Nephron progenitor cell (in vitro differentiated cells): ENCODE measurements at regions not wholly inside any gene's neighbourhood (a gene's known extent, or its start where the extent isn't known, plus 50 kb on each side); places are given as distances from the start of the nearest gene placed in this dataset.

ENCODE experiments used
- DNase-seq: peaks from one replicate; pipeline ENCODE4 v3.0.0; 2021
- H3K27ac Mint-ChIP-seq: 2 replicates; pipeline ENCODE4 v1.8.0; 2021; ENCODE audit warnings: mild to moderate bottlenecking, moderate library complexity, mixed read lengths
- H3K27me3 Mint-ChIP-seq: 2 replicates; pipeline ENCODE4 v1.8.0; 2021; ENCODE audit warnings: mild to moderate bottlenecking, low read depth, mixed read lengths; ENCODE audit not compliant: poor library complexity
- H3K36me3 Mint-ChIP-seq: 2 replicates; pipeline ENCODE4 v1.8.0; 2021; ENCODE audit warnings: low read depth, mixed read lengths
- H3K4me1 Mint-ChIP-seq: 2 replicates; pipeline ENCODE4 v1.8.0; 2021; ENCODE audit warnings: mixed read lengths
- H3K4me3 Mint-ChIP-seq: 2 replicates; pipeline ENCODE4 v1.8.0; 2021; ENCODE audit warnings: mild to moderate bottlenecking, moderate library complexity, mixed read lengths
- H3K9me3 Mint-ChIP-seq: 2 replicates; pipeline ENCODE4 v1.8.0; 2021; ENCODE audit warnings: mild to moderate bottlenecking, moderate library complexity, mixed read lengths
- TF ChIP-seq, protein P1 (sequence below): fragments of 200-600 bp; sonication (generic); IDR thresholded peaks from 2 replicates; pipeline ENCODE4 v1.5.0; 2021; ENCODE audit warnings: antibody characterized with exemption

- Mint-ChIP-seq H3K27me3 (peaks cover 5% of the 10 kb centered on the region), H3K4me3 (peak overlapping the region; percentile 92), H3K36me3 (no peaks in the 10 kb centered on the region), H3K27ac (peak overlapping the region; percentile 92), H3K9me3 (no peaks in the 10 kb centered on the region), H3K4me1 (peaks cover 11% of the 10 kb centered on the region)
- TF ChIP-seq, protein P1, sequence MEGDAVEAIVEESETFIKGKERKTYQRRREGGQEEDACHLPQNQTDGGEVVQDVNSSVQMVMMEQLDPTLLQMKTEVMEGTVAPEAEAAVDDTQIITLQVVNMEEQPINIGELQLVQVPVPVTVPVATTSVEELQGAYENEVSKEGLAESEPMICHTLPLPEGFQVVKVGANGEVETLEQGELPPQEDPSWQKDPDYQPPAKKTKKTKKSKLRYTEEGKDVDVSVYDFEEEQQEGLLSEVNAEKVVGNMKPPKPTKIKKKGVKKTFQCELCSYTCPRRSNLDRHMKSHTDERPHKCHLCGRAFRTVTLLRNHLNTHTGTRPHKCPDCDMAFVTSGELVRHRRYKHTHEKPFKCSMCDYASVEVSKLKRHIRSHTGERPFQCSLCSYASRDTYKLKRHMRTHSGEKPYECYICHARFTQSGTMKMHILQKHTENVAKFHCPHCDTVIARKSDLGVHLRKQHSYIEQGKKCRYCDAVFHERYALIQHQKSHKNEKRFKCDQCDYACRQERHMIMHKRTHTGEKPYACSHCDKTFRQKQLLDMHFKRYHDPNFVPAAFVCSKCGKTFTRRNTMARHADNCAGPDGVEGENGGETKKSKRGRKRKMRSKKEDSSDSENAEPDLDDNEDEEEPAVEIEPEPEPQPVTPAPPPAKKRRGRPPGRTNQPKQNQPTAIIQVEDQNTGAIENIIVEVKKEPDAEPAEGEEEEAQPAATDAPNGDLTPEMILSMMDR, result no peak
- peak; percentile 73 for DNase-seq
These were observed 60.0 kb upstream of the BTN3A2 start for GRCh38 chr6:26304797-26305640.

DNA sequence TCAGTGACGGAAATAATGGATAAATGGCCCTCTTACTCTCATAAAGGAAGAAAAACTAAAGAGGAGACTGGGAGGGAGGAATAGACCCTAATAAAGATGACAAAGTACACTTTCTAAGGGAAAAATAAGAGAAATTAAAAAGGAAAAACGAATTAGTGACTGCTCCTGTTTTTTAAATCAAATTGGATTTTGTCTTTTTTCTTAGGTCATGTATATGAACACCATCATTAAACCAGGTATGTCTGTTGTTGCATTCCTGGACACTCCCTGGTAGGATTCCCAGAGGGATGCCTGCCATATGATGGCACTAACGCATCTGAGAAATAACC is 59.4 kb upstream of the BTN3A2 start:
- H3K9me3 Mint-ChIP-seq, result no peaks in the 10 kb centered on the region
- H3K4me3 Mint-ChIP-seq, result peak overlapping the region; percentile 92
- DNase-seq, result no peak
- peaks cover 17% of the 10 kb centered on the region for H3K4me1 Mint-ChIP-seq
- peaks cover 5% of the 10 kb centered on the region for H3K27me3 Mint-ChIP-seq
- peak overlapping the region; percentile 92 for H3K27ac Mint-ChIP-seq
- TF ChIP-seq, protein P1, result no peak
- H3K36me3 Mint-ChIP-seq, result no peaks in the 10 kb centered on the region

- Mint-ChIP-seq H3K36me3 (no peaks in the 10 kb centered on the region), H3K9me3 (no peaks in the 10 kb centered on the region), H3K27me3 (peaks cover 5% of the 10 kb centered on the region), H3K4me1 (peaks cover 20% of the 10 kb centered on the region), H3K27ac (no peak overlapping the region), H3K4me3 (no peak overlapping the region)
- DNase-seq, result no peak
- TF ChIP-seq, protein P1, result no peak
These were observed 58.8 kb upstream of the BTN3A2 start for GRCh38 chr6:26306232-26306631.

DNA sequence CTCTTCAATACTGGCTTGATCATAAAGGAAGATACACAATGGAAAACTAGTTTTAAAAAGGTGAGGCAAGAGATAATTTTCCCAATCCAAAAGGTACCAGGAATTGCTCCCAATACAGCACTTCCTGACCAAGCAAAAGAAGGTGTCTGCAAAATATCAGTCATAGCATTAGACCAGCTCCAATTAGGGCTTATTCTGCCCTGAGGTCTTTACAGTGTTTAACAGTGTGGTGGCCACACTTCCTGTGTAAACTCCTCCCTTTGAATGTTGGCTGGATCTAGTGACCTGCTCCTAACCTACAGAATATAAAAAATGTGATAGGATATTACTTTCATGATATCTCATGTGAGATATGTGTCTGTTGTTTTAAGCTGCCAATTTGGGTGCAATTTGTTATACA is 57.1 kb upstream of the BTN3A2 start:
- no peaks in the 10 kb centered on the region for H3K36me3 Mint-ChIP-seq
- TF ChIP-seq, protein P1, result no peak
- DNase-seq, result no peak
- H3K4me1 Mint-ChIP-seq, result peaks cover 20% of the 10 kb centered on the region
- H3K27ac Mint-ChIP-seq, result no peak overlapping the region
- H3K4me3 Mint-ChIP-seq, result no peak overlapping the region
- peaks cover 8% of the 10 kb centered on the region for H3K27me3 Mint-ChIP-seq
- H3K9me3 Mint-ChIP-seq, result no peaks in the 10 kb centered on the region

DNA sequence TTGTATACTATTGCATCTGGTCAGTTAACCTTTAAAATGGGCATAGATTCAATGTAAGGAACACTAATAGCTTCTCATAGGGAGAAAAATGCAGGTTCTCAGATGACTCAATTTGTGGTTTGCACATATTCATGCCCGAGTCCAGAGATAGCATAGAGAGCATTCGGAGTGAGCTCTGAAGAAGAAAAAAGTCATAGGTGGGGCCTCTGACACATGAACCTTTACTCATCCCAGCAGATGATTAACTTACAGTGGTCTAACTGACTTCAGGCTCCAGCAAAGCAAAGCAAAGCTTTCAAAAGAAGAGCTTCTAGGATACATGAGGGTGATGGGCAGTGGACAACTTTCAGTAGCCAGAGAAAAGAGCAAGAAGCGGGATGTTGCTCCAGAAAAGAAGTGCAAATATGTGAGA is 55.3 kb upstream of the BTN3A2 start:
- TF ChIP-seq, protein P1, result no peak
- Mint-ChIP-seq H3K9me3 (no peaks in the 10 kb centered on the region), H3K27me3 (peaks cover 16% of the 10 kb centered on the region), H3K36me3 (no peaks in the 10 kb centered on the region), H3K4me1 (peaks cover 20% of the 10 kb centered on the region), H3K4me3 (peak overlapping the region; percentile 4), H3K27ac (no peak overlapping the region)
- DNase-seq, result no peak

DNA sequence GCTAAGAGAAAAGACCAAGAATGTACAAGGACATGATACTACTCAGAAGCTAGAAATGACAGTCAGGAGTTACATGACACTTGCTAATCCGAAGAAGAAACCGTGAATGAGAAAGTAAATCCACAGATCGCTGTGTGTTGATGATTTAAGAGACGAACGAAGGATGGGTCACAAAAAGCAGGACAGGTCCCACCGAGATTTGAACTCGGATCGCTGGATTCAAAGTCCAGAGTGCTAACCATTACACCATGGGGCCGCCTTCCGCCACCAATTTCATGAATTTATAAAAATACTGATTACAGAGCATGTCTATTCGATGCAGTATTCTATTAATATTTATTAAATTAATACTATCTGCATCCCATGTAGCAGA is 54.0 kb upstream of the BTN3A2 start:
- DNase-seq, result peak; percentile 30
- Mint-ChIP-seq H3K27me3 (peaks cover 16% of the 10 kb centered on the region), H3K9me3 (no peaks in the 10 kb centered on the region), H3K36me3 (no peaks in the 10 kb centered on the region), H3K4me1 (peaks cover 15% of the 10 kb centered on the region), H3K27ac (no peak overlapping the region), H3K4me3 (peak overlapping the region; percentile 86)
- TF ChIP-seq, protein P1, result no peak
